ENCODE measurements at regions not wholly inside any gene's neighbourhood (a gene's known extent, or its start where the extent isn't known, plus 50 kb on each side); places are given as distances from the start of the nearest gene placed in this dataset.
"Not testable (repeated sequence)": the region's sequence is repeated elsewhere in the genome, so short reads cannot be mapped to it uniquely, and the experiment has no call there.

DNA sequence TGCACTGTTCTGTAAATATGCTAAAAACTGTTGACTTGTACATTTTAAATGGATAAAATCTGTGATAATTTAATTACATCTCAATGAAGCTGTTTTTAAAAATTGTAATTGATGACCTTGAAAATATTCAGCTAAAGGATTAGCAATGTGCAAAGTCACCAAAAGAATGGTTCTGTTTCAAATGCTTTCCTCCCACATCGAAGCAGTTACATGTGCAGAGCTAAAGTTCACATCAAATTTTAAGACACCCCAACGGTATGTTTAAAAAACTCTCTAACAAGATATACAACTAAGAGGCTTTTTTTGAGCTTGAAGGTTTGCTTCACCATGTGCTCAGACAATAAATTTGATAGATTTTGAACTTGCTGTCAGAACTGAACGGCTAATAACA is 114.6 kb upstream of the KRAS start:
- Mint-ChIP-seq H3K27me3 (no peaks in the 10 kb centered on the region), H3K36me3 (no peaks in the 10 kb centered on the region), H3K27ac (peak overlapping the region; percentile 26), H3K9me3 (no peaks in the 10 kb centered on the region), H3K4me3 (peak overlapping the region; percentile 58), H3K4me1 (peaks cover 14% of the 10 kb centered on the region)

DNA sequence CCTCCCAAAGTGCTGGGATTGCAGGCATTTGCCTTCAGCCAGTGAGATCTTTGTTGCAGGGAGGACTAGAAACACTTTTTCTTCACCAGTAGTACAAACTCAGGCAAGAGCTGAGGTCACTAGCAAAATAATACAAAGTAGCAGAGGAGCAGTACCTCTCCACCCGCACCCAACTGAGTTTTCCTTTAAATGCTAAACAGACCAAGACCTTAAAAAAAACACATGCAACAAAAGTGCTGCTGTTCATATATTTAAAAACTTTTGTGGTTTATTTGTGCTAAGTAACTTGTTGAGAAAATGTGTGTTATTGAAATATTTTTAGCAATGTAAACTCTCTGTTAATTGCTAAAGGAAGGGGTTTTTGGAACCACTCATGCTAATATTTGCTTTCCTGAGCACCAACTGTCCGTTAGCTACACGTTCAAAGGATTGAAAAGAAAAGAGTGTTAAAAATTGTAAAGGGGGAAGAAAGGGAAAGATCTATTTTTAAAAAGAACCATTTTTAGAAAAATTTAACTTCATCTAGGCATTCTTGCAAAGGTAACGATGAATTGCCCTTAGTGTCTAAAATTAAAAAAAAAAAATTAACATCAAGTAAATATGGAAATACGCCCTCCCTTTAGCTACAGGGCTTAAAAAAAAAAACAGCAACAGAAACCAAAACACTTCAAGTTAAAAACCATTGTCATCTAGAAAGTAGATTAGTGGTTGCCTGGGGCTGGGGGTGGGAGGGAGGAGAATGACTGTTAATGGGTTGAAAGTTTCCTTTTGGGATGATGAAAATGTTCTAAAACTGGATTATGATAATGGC is 114.0 kb upstream of the KRAS start:
- H3K36me3 Mint-ChIP-seq = no peaks in the 10 kb centered on the region
- H3K9me3 Mint-ChIP-seq = no peaks in the 10 kb centered on the region
- H3K27me3 Mint-ChIP-seq = no peaks in the 10 kb centered on the region
- peak overlapping the region; percentile 26 for H3K27ac Mint-ChIP-seq
- H3K4me3 Mint-ChIP-seq = peak overlapping the region; percentile 58
- H3K4me1 Mint-ChIP-seq = peaks cover 14% of the 10 kb centered on the region

DNA sequence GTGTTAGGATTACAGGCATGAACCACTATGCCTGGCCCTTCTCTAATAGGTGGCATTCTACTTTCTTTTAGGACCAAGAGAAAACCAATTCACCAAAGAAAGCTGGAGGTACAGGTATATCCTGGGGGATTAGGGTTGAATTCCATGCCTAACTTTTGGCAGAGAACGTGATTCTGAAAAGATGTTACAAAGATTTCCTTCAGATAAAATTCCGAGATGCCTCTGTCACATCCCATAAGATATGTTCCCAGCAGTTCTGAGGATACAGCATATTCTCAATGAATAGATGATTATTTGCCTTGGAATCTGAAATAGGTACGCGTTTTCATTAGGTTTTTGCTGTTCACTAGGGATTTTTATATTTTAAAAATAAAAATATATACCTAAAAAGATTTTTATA is 111.9 kb upstream of the KRAS start:
- Mint-ChIP-seq H3K36me3 (no peaks in the 10 kb centered on the region), H3K9me3 (no peaks in the 10 kb centered on the region), H3K27me3 (no peaks in the 10 kb centered on the region), H3K4me1 (peaks cover 14% of the 10 kb centered on the region), H3K27ac (no peak overlapping the region), H3K4me3 (no peak overlapping the region)

DNA sequence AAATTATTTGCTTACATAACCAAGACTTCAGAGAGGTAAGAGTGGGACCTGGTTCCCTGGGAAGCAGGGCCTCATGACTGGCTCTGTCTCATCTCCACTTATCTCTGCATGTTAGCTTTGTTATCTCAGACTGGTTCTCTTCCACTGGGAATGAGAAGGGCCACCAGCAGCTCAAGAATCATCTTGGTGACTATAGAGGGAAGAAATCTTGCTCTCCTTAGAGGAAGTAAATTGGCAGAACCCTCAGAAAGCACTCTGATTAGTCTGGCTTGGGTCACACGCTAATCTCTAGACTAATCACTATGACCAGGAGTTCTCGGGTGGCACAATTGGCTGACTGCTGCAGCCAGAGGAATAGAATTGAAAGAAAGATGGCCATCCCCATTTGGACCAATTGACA is 110.8 kb upstream of the KRAS start:
- Mint-ChIP-seq H3K27ac (no peak overlapping the region), H3K27me3 (no peaks in the 10 kb centered on the region), H3K4me1 (peaks cover 14% of the 10 kb centered on the region), H3K4me3 (no peak overlapping the region), H3K9me3 (no peaks in the 10 kb centered on the region), H3K36me3 (no peaks in the 10 kb centered on the region)

DNA sequence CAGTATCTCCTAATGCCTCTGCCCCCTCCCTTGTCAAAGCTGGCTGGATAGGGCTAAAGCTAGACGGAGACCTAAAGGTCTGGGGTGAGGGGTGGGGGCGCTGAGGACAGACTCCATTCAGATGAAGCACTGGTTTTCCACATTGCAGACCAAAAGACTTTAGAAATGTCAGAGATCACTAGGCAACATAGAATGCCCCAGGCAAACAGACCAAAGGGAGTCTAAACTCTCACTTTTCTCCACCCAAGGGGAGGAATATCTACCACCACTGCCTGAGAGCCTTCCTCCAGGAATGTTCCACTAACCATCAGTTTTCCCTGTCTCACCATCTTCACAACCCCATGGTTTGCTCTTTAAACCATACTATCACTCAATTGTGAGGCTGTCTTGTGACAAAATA is 106.9 kb upstream of the KRAS start:
- no peak overlapping the region for H3K4me3 Mint-ChIP-seq
- no peaks in the 10 kb centered on the region for H3K36me3 Mint-ChIP-seq
- no peaks in the 10 kb centered on the region for H3K9me3 Mint-ChIP-seq
- H3K27ac Mint-ChIP-seq = no peak overlapping the region
- H3K27me3 Mint-ChIP-seq = no peaks in the 10 kb centered on the region
- no peaks in the 10 kb centered on the region for H3K4me1 Mint-ChIP-seq

DNA sequence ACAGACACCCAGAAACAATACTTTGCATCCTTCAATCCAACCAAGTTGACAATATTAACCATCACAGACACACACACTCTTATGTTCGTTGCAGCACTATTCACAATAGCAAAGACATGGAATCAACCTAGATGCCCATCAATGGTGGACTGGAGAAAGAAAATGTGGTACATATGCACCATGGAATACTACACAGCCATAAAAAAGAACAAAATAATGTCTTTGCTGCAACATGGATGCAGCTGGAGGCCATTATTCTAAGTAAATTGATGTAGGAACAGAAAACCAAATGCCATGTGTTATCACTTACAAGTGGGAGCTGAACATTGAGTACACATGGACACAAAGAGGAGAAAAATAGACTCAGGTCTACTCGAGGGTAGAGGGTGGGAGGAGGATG is 102.2 kb upstream of the KRAS start:
- H3K4me3 Mint-ChIP-seq, H3K27me3 Mint-ChIP-seq, H3K9me3 Mint-ChIP-seq, H3K27ac Mint-ChIP-seq, H3K4me1 Mint-ChIP-seq, H3K36me3 Mint-ChIP-seq: not testable (repeated sequence)

DNA sequence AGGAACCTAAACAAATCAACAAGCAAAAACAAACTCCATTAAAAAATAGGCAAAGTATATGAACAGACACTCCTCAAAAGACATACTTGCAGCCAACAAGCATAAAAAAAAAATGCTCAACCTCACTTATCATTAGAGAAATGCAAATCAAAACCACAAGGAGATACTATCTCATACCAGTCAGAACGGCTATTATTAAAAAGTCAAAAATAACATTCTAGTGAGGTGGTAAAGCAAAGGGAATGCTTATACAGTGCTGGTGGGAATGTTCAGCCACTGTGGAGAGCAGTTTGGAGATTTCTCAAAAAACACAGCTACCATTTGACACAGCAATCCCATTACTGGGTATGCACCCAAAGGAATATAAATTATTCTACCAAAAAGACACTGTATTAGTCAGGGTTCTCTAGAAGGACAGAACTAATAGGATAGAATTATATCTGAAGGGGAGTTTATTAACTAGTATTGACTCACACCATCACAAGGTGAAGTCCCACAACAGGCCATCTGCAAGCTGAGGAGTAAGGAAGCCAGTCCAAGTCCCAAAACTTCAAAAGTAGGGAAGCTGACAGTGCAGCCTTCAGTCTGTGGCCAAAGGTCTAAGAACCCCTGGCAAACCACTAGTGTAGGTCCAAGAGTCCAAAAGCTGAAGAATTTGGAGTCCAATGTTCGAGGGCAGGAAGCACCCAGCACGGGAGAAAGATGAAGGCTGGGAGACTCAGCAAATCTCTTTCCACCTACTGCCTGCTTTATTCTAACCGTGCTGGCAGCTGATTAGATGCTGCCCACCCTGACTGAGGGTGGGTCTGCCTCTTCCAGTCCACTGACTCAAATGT is 101.6 kb upstream of the KRAS start:
- Mint-ChIP-seq H3K9me3 (no peaks in the 10 kb centered on the region), H3K27ac (no peak overlapping the region), H3K36me3 (no peaks in the 10 kb centered on the region), H3K4me3 (no peak overlapping the region), H3K4me1 (peaks cover 8% of the 10 kb centered on the region), H3K27me3 (no peaks in the 10 kb centered on the region)

DNA sequence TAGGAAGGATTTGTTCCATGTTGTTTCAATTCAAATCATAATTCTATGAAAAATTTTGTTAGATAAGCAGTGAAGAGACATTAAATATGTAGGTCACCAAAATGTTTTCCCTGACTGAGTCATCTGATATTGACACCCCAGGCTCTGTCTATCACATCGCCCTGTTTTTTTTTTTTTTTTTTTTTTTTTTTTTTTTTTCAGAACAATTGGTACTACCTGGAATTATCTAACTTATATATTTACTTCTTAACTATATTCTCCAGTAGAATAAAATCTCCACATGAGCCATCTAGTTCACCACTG is 97.8 kb upstream of the KRAS start:
- H3K27ac Mint-ChIP-seq = no peak overlapping the region
- H3K27me3 Mint-ChIP-seq = no peaks in the 10 kb centered on the region
- no peaks in the 10 kb centered on the region for H3K9me3 Mint-ChIP-seq
- peaks cover 12% of the 10 kb centered on the region for H3K4me1 Mint-ChIP-seq
- no peaks in the 10 kb centered on the region for H3K36me3 Mint-ChIP-seq
- H3K4me3 Mint-ChIP-seq = no peak overlapping the region

DNA sequence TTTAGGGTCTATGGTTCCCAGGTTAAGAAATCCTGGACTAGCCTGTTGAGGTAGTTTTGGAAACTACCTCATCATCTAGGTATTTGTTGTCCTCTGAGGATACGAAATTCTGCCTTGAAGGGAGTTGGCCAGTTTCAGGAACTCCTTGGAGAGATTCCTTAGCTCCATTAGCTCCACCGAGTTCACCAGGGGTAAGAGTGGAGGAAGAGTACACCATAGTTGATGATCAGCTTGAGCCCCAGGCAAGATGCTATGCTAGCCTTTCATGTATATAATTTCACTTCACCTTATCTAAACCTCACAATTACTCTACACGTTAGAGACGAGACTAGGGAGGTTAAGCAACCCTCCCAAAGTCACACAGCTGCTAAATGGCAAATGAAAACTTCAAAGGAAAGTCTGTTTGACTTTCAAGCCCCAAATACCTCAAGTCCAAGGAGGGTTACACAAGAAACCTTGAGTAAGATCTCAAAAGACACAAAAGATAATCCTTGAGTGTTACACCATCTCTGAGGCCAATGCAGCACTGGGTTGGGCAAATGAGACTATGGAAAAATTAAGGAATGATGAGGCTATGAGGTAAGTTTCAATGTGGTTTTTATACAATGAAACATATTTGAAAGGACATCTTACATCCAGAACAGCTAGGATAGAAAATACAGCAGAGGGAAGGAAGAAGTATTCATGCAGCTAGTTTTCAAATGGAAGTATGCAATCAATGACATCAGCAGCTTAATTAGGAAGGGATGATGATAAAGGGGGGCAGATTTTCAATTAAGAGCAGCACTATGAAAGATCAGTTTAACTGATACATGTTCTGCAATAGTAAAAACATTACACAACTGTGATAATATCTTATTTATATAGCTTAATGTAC is 97.2 kb upstream of the KRAS start:
- Mint-ChIP-seq H3K27me3 (no peaks in the 10 kb centered on the region), H3K4me3 (no peak overlapping the region), H3K27ac (peak overlapping the region; percentile 42), H3K36me3 (no peaks in the 10 kb centered on the region), H3K4me1 (peaks cover 12% of the 10 kb centered on the region), H3K9me3 (no peaks in the 10 kb centered on the region)

DNA sequence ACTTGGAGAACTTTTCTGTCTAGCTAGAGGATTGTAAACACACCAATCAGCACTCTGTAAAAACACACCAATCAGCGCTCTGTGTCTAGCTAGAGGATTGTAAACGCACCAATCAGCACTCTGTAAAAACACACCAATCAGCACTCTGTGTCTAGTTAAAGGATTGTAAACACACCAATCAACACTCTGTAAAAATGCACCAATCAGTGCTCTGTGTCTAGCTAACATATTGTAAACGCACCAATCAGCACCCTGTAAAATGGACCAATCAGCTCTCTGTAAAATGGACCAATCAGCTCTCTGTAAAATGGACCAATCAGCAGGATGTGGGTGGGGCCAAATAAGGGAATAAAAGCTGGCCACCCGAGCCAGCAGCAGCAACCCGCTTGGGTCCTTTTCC is 91.1 kb upstream of the KRAS start:
- not testable (repeated sequence) for H3K36me3 Mint-ChIP-seq, H3K27me3 Mint-ChIP-seq, H3K9me3 Mint-ChIP-seq, H3K4me3 Mint-ChIP-seq, H3K27ac Mint-ChIP-seq, H3K4me1 Mint-ChIP-seq

DNA sequence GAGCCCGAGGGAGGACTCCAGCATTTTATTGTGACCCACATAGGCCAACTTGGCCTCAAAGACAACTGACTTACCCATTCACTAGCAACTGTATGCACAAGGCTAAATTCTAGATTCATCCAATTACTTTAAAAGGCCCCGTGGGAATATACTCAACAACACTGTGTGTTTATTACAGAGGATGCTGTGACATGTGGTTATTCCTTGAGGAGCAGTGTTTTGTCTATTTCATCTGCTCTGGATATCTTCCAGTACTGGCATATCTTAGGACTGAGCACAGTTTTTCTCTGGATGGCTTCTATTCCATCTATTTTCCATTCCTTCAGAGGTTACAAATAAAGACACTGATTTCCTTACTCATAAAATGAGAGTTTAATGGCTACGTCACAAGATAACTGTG is 87.2 kb upstream of the KRAS start:
- no peaks in the 10 kb centered on the region for H3K27me3 Mint-ChIP-seq
- H3K4me3 Mint-ChIP-seq = no peak overlapping the region
- H3K4me1 Mint-ChIP-seq = peaks cover 18% of the 10 kb centered on the region
- H3K36me3 Mint-ChIP-seq = peaks cover 8% of the 10 kb centered on the region
- no peak overlapping the region for H3K27ac Mint-ChIP-seq
- peaks cover 8% of the 10 kb centered on the region for H3K9me3 Mint-ChIP-seq

DNA sequence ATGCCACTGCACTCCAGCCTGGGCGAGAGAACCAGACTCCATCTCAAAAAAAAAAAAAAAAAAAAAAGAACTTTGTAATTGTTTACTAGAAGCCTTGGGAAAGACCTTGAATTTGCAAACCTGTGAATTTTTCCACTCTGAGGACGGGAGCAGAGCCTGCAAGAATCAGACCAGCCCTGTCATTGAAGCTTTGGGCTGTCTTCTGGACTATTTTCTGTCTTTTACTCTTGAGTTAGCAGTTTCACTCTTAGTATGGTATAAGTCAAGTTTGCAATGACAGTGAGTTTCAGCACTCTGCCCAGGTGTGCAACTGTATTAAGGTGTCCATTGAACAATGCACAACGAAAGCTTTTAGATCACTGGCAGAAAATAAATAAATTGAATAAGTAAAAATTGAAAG is 81.4 kb upstream of the KRAS start:
- no peaks in the 10 kb centered on the region for H3K36me3 Mint-ChIP-seq
- no peak overlapping the region for H3K4me3 Mint-ChIP-seq
- H3K4me1 Mint-ChIP-seq = peaks cover 35% of the 10 kb centered on the region
- no peaks in the 10 kb centered on the region for H3K27me3 Mint-ChIP-seq
- no peaks in the 10 kb centered on the region for H3K9me3 Mint-ChIP-seq
- H3K27ac Mint-ChIP-seq = no peak overlapping the region

DNA sequence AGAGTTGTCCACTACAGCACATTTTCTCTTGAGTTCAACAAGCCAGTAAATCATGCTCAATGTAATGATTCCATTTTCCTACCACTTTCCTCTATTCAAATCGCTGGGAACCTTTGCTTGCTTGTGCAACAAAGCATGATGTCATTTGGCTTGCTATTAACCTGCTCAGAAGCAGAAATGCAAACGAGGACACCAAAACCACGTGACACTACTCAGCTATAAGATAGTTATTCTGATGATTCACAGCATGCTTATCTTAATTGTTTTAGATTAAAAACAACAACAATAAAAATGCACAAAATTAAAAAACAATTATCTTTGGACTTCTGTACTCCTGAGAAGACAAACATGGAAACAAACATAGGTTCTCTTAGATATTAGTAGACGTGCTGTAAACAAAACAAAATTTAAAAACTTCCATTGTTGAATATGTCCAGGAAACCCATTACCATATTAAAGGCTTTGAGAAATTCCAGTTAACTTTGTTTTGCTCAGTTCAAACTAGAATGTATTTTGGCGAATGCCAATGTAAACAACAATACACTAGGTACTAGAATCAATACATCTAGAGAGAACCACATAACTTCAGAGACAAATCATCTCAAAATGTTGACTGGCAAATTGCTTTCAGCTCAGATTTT is 77.5 kb upstream of the KRAS start:
- H3K27me3 Mint-ChIP-seq = no peaks in the 10 kb centered on the region
- H3K4me3 Mint-ChIP-seq = no peak overlapping the region
- H3K4me1 Mint-ChIP-seq = peaks cover 29% of the 10 kb centered on the region
- no peak overlapping the region for H3K27ac Mint-ChIP-seq
- H3K9me3 Mint-ChIP-seq = no peaks in the 10 kb centered on the region
- H3K36me3 Mint-ChIP-seq = no peaks in the 10 kb centered on the region

DNA sequence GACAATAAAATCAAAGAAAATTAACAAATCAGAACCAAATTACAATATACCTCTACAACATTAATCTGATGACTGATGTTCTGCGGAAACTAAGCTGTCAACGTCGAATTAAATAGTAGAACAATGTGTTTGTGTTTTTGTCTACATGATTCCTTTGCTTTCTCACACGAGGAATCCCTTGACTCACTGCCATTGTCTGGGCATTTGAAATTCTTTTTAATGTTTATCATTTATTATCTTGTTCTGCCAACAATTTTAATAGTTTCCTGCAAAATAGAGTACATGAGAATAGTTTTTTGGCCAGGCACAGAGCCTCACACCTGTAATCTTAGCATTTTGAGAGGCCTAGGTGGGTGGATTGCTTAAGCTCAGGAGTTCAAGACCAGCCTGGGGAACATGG is 76.6 kb upstream of the KRAS start:
- no peak overlapping the region for H3K27ac Mint-ChIP-seq

DNA sequence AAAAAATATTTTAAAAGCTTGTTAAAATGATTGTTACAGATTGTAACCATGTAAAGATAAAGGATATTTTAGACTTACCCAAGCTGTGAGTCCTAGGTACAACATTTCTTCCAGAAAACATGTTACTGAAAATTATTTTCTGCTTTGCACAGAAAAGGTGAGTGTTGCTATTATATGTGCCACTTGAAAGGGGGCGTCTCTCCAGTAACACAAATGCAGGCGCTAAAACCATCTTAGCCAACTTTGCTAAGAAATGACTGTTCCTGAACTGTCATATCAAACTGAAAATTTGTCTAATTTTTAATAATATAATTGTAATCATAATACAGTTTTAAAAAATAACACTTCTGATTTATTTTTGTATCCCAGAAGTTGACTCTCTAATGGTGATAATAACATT is 75.6 kb upstream of the KRAS start:
- Mint-ChIP-seq H3K27me3 (no peaks in the 10 kb centered on the region), H3K4me3 (no peak overlapping the region), H3K36me3 (no peaks in the 10 kb centered on the region), H3K9me3 (no peaks in the 10 kb centered on the region), H3K4me1 (peaks cover 34% of the 10 kb centered on the region), H3K27ac (no peak overlapping the region)

More for the DNA sequence above, 76.6 kb upstream of the KRAS start:
- Mint-ChIP-seq H3K9me3 (no peaks in the 10 kb centered on the region), H3K4me3 (no peak overlapping the region), H3K36me3 (no peaks in the 10 kb centered on the region), H3K27me3 (no peaks in the 10 kb centered on the region), H3K4me1 (peaks cover 30% of the 10 kb centered on the region)

All from activated naive CD4-positive, alpha-beta T cell treated with anti-CD3 and anti-CD28 coated beads, Interleukin-2, amount 50 U/mL, for 24 hours (primary cell).